ENCODE measurements at regions not wholly inside any gene's neighbourhood (a gene's known extent, or its start where the extent isn't known, plus 50 kb on each side); places are given as distances from the start of the nearest gene placed in this dataset.

GRCh38 chr1:81424816-81425215 lies 375.9 kb upstream of the ADGRL2 start:
- H3K4me3 ChIP-seq, result no peak overlapping the region
- H3K9me3 ChIP-seq, result no peaks in the 10 kb centered on the region
- no peaks in the 10 kb centered on the region for H3K27me3 ChIP-seq
- in situ Hi-C loops (cut with MboI; ENCODE audit: low sequenced_read_pairs in 4 of 4) (loop anchor here in 1 of 4 donors (25.0 kb wide), 1 partner anchor 337 kb away; no protein-coding TSS in a partner anchor), intact Hi-C loops (cut with DNase I; ENCODE audit: low total_unique reads) (no loop called here)
- TF ChIP-seq POLR2A (IDR thresholded peaks at IDR 0.05) (no peak), CTCF (IDR thresholded peaks at IDR 0.05 in 4 of 5, conservative IDR thresholded peaks at IDR 0.05 in 1 of 5) (no peak)
- DNase-seq (no peak), ATAC-seq (no peak)
- H3K27ac ChIP-seq, result no peak overlapping the region
- no peaks in the 10 kb centered on the region for H3K36me3 ChIP-seq
- H3K4me1 ChIP-seq, result no peaks in the 10 kb centered on the region

- Histone ChIP-seq H3K9me3 (no peaks in the 10 kb centered on the region), H3K4me1 (no peaks in the 10 kb centered on the region), H3K4me3 (no peak overlapping the region), H3K27ac (no peak overlapping the region), H3K27me3 (no peaks in the 10 kb centered on the region), H3K36me3 (no peaks in the 10 kb centered on the region)
- TF ChIP-seq POLR2A (IDR thresholded peaks at IDR 0.05) (no peak), CTCF (IDR thresholded peaks at IDR 0.05 in 4 of 5, conservative IDR thresholded peaks at IDR 0.05 in 1 of 5) (no peak)
- intact Hi-C loops (cut with DNase I; ENCODE audit: low total_unique reads), result no loop called here
- no peak for ATAC-seq
- no peak for DNase-seq
- in situ Hi-C loops (cut with MboI; ENCODE audit: low sequenced_read_pairs in 4 of 4), result loop anchor here in 1 of 4 donors (25.0 kb wide), 1 partner anchor 338 kb away; no protein-coding TSS in a partner anchor
These were observed 376.7 kb upstream of the ADGRL2 start for GRCh38 chr1:81424061-81424460.

GRCh38 chr1:81420760-81421159 lies 380.0 kb upstream of the ADGRL2 start:
- no peak overlapping the region for H3K4me3 ChIP-seq
- DNase-seq (no peak), ATAC-seq (no peak)
- no peaks in the 10 kb centered on the region for H3K27me3 ChIP-seq
- in situ Hi-C loops (cut with MboI; ENCODE audit: low sequenced_read_pairs in 4 of 4) (loop anchor here in 1 of 4 donors (25.0 kb wide), 1 partner anchor 342 kb away; no protein-coding TSS in a partner anchor), intact Hi-C loops (cut with DNase I; ENCODE audit: low total_unique reads) (no loop called here)
- TF ChIP-seq POLR2A (IDR thresholded peaks at IDR 0.05) (no peak), CTCF (IDR thresholded peaks at IDR 0.05 in 4 of 5, conservative IDR thresholded peaks at IDR 0.05 in 1 of 5) (no peak)
- H3K9me3 ChIP-seq, result no peaks in the 10 kb centered on the region
- no peak overlapping the region for H3K27ac ChIP-seq
- H3K36me3 ChIP-seq, result no peaks in the 10 kb centered on the region
- no peaks in the 10 kb centered on the region for H3K4me1 ChIP-seq

- TF ChIP-seq POLR2A (IDR thresholded peaks at IDR 0.05) (no peak), CTCF (IDR thresholded peaks at IDR 0.05 in 4 of 5, conservative IDR thresholded peaks at IDR 0.05 in 1 of 5) (peak in 4 of 5 experiments; percentile 31 to 60 (median 52))
- H3K27ac ChIP-seq, result no peak overlapping the region
These were observed 386.2 kb upstream of the ADGRL2 start for GRCh38 chr1:81414488-81415015.

More at GRCh38 chr1:81414488-81415015, 386.2 kb upstream of the ADGRL2 start:
- Histone ChIP-seq H3K36me3 (no peaks in the 10 kb centered on the region), H3K9me3 (no peaks in the 10 kb centered on the region), H3K4me3 (no peak overlapping the region), H3K27me3 (no peaks in the 10 kb centered on the region), H3K4me1 (peaks cover 4 to 5% of the 10 kb centered on the region in 2 donors)
- in situ Hi-C loops (cut with MboI; ENCODE audit: low sequenced_read_pairs in 4 of 4) (loop anchor here in 1 of 4 donors (25.0 kb wide), 1 partner anchor 348 kb away; no protein-coding TSS in a partner anchor), intact Hi-C loops (cut with DNase I; ENCODE audit: low total_unique reads) (no loop called here)
- peak; percentile 55 to 60 for ATAC-seq
- DNase-seq, result peak; percentile 15 to 41
